ENCODE measurements at regions not wholly inside any gene's neighbourhood (a gene's known extent, or its start where the extent isn't known, plus 50 kb on each side); places are given as distances from the start of the nearest gene placed in this dataset.

GRCh38 chr7:81854518-81854917, 84.7 kb upstream of the HGF start:
- TF ChIP-seq, protein P1, sequence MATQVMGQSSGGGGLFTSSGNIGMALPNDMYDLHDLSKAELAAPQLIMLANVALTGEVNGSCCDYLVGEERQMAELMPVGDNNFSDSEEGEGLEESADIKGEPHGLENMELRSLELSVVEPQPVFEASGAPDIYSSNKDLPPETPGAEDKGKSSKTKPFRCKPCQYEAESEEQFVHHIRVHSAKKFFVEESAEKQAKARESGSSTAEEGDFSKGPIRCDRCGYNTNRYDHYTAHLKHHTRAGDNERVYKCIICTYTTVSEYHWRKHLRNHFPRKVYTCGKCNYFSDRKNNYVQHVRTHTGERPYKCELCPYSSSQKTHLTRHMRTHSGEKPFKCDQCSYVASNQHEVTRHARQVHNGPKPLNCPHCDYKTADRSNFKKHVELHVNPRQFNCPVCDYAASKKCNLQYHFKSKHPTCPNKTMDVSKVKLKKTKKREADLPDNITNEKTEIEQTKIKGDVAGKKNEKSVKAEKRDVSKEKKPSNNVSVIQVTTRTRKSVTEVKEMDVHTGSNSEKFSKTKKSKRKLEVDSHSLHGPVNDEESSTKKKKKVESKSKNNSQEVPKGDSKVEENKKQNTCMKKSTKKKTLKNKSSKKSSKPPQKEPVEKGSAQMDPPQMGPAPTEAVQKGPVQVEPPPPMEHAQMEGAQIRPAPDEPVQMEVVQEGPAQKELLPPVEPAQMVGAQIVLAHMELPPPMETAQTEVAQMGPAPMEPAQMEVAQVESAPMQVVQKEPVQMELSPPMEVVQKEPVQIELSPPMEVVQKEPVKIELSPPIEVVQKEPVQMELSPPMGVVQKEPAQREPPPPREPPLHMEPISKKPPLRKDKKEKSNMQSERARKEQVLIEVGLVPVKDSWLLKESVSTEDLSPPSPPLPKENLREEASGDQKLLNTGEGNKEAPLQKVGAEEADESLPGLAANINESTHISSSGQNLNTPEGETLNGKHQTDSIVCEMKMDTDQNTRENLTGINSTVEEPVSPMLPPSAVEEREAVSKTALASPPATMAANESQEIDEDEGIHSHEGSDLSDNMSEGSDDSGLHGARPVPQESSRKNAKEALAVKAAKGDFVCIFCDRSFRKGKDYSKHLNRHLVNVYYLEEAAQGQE (IDR thresholded peaks at IDR 0.05; ENCODE audit: insufficient read depth in 1 of 2, low read depth in 2 of 2, low read length in 2 of 2): no peak
- TF ChIP-seq TAF1 (IDR thresholded peaks at IDR 0.05; ENCODE audit: borderline replicate concordance, insufficient read depth, low read length) (no peak), POLR2AphosphoS5 (IDR thresholded peaks at IDR 0.05; ENCODE audit: low read depth, low read length) (no peak), FOXP2 (optimal IDR thresholded peaks at IDR 0.05; ENCODE audit: borderline replicate concordance, extremely low read depth, extremely low read length, insufficient read depth) (no peak), SIN3A (IDR thresholded peaks at IDR 0.05; ENCODE audit: borderline replicate concordance, insufficient read depth, low read length) (no peak)

DNA sequence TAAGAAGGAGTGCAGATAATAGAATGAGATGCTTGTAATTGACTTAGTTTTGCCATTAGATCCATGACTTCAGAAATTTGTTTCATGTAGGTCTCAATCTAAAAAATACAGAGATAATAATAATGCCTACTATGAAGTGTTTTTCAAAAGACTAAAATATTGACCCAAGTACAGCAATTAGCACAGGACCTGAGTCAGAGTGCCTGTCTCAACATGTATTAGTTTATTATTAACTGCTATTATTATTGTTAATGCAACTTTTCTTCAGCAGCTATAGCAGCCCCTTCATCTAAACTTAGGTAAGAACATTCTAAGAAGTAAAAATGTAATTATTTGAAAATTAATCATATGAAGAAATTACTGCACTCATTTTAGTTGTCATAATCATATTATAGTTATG, 82.9 kb upstream of the HGF start:
- TF ChIP-seq TAF1 (IDR thresholded peaks at IDR 0.05; ENCODE audit: borderline replicate concordance, insufficient read depth, low read length) (no peak), SIN3A (IDR thresholded peaks at IDR 0.05; ENCODE audit: borderline replicate concordance, insufficient read depth, low read length) (no peak), FOXP2 (optimal IDR thresholded peaks at IDR 0.05; ENCODE audit: borderline replicate concordance, extremely low read depth, extremely low read length, insufficient read depth) (no peak), POLR2AphosphoS5 (IDR thresholded peaks at IDR 0.05; ENCODE audit: low read depth, low read length) (no peak)
- TF ChIP-seq, protein P1 (IDR thresholded peaks at IDR 0.05; ENCODE audit: insufficient read depth in 1 of 2, low read depth in 2 of 2, low read length in 2 of 2): no peak

DNA sequence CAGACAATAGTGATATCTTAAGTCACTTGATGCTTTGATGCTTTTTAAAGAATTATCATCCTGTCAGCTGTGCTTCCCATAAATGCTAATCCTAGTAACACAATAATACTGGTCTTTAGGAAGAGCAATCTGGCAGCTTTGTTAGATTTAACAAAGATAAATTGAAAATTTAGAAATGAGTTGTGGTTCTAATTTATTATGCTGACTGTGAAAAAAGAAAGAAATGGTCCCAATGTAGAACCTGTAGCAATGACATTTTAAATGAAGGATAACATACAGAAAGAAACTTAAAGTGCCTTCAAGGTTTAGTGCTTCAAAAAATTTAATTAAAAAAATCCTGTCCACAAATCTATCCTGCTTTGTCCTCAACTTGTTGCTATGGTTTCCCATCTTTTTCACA, 81.6 kb upstream of the HGF start:
- TF ChIP-seq SIN3A (IDR thresholded peaks at IDR 0.05; ENCODE audit: borderline replicate concordance, insufficient read depth, low read length): no peak

GRCh38 chr7:81846398-81846797, 76.6 kb upstream of the HGF start:
- TF ChIP-seq TAF1 (IDR thresholded peaks at IDR 0.05; ENCODE audit: borderline replicate concordance, insufficient read depth, low read length) (no peak), FOXP2 (optimal IDR thresholded peaks at IDR 0.05; ENCODE audit: borderline replicate concordance, extremely low read depth, extremely low read length, insufficient read depth) (peak; percentile 98)

- TF ChIP-seq, protein P1 (IDR thresholded peaks at IDR 0.05; ENCODE audit: insufficient read depth in 1 of 2, low read depth in 2 of 2, low read length in 2 of 2): 0 out of 4 replicates have a peak, but pooled peaks of 1 of the 2 experiments have one; percentile 8
- TF ChIP-seq FOXP2 (optimal IDR thresholded peaks at IDR 0.05; ENCODE audit: borderline replicate concordance, extremely low read depth, extremely low read length, insufficient read depth): no peak
Observed at GRCh38 chr7:81845744-81846241, 75.9 kb upstream of the HGF start.

DNA sequence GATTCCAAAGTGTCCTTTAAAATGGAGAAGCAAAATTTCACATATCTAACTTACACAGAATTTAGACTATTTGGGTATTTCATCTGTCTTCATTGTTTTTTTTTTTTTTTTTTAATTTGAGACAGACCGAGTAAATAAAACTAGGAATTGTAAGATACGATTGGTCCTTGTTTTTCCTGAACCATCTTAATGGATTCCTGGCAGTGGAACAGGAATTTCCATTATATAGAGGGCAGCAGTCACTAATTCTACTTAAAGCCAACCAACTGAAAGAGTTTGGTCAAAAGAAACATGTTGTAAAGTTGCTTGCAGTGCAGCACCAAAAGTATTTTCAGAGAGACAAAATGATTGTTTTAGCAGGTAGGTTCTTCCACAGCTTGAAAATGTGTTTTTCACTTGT, 72.5 kb upstream of the HGF start:
- TF ChIP-seq, protein P1 (IDR thresholded peaks at IDR 0.05; ENCODE audit: insufficient read depth in 1 of 2, low read depth in 2 of 2, low read length in 2 of 2): no peak
- TF ChIP-seq FOXP2 (optimal IDR thresholded peaks at IDR 0.05; ENCODE audit: borderline replicate concordance, extremely low read depth, extremely low read length, insufficient read depth) (no peak), SIN3A (IDR thresholded peaks at IDR 0.05; ENCODE audit: borderline replicate concordance, insufficient read depth, low read length) (no peak), TAF1 (IDR thresholded peaks at IDR 0.05; ENCODE audit: borderline replicate concordance, insufficient read depth, low read length) (no peak), POLR2AphosphoS5 (IDR thresholded peaks at IDR 0.05; ENCODE audit: low read depth, low read length) (no peak)
